ENCODE measurements at regions not wholly inside any gene's neighbourhood (a gene's known extent, or its start where the extent isn't known, plus 50 kb on each side); places are given as distances from the start of the nearest gene placed in this dataset.

DNA sequence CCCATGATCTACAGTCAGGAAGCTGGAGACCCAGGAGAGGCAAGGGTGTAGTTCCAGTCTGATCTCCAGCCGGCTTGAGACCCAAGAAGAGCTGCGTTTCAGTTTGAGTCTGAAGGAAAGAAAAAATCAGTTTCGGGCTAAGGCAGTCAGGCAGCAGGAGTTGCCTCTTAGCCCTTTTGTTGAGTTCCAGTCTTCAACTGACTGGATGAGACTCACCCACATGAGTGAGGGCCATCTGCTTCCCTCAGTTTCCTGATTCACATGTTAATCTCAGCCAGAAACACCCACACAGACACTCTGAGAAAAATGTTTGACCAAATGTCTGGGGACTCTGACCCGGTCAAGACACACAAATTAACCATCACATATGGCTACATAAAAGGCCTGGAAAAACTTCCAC, 73.6 kb upstream of the ELOVL6 start:
- no peak for DNase-seq

DNA sequence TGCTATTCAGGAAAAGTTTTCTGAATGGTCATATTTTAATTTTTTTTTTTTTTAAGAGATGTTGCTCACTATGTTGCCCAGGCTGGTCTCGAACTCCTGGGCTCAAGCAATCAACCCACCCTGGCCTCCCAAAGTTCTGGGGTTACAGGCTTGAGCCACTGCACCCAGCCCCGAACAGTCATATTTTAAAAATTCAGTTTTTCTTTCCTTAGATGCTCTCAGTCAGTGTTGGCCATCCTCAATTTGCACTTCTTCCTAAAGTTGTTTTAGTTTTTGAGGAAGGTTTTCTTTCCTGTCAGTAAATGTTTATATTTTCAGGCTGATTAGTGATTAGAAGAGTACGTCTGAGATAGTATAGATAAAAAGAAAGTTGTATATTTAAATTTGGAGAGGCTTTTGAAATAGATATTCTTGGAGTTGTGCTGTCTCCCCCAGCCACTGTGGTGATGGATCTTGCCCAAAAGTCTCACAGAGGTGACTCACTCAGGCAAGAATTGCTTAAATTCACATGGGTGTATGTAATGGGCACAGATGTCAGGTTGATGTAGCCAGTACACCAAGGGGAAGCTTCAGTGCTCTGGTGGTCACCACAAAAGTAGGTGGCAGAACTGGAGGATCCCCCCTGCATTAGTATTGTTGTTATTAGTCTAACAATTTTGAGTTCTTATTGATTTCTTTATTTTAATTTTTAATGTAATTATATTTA, 72.2 kb upstream of the ELOVL6 start:
- no peak for DNase-seq

- DNase-seq: no peak
These were observed 70.4 kb upstream of the ELOVL6 start for GRCh38 chr4:110268790-110269189.

- DNase-seq: no peak
These were observed 69.9 kb upstream of the ELOVL6 start for GRCh38 chr4:110268352-110268751.

GRCh38 chr4:110266136-110266535, 67.7 kb upstream of the ELOVL6 start:
- no peak for DNase-seq

DNA sequence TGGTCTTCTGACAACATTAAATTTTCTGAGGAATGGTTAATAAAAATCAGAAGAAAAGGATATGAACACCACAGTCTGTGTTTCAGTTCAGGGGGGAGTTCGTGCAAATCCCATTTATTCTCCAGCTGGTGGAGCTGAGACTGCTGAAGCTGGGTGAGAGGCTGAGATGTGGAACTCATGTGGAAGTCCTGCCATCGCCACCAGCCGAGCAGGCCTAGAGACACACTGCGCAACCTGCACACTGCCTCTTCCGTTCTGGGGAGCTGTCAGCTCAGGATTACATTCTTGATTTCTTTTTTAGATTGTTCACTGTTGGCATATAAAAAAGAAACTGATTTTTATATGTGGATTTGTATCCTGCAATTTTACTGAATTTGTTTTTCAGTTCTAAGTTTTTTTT, 66.6 kb upstream of the ELOVL6 start:
- DNase-seq: no peak

DNA sequence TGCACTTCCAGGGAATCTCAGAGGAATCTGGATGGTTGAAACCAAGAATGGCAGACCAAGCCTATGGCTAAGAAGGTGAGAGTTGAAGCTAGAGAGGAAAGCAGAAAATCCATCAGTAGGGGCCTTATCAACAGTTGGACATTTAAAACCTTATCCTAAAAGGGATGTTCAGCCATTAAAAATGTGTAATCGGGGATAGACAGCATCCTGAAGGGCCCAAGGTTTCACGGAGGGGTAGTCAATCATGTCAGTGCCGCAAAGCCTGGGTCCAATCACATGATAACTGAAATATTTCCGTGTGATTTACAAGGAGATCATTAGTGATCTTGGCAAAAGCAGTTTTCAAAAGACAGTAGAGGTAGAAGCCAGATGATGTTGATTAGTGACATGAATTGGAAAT, 61.9 kb upstream of the ELOVL6 start:
- no peak for DNase-seq

DNA sequence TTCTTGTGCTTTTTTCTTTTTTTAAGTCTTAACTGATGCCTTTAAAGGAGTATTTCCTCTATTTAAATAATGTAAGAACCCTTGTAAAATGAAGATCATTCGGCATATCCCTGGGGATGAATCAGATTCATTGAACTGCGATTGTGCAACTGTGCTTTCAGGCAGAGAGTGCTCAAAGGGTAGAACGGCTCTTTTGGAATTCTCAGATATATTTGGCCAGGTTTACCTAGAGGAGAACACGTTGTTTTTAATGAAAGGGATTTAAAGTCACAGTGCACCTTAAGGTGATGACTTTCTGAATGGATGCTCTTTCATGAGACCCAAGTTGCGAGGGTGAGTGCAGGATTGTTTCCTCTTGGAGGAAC, 51.6 kb upstream of the ELOVL6 start:
- no peak for DNase-seq

- DNase-seq: no peak
These were observed 50.4 kb upstream of the ELOVL6 start for GRCh38 chr4:110248831-110249253.
